Nephron progenitor cell (in vitro differentiated cells): ENCODE measurements at regions not wholly inside any gene's neighbourhood (a gene's known extent, or its start where the extent isn't known, plus 50 kb on each side); places are given as distances from the start of the nearest gene placed in this dataset.

Experiments
- DNase-seq: peaks from one replicate; pipeline ENCODE4 v3.0.0; 2021
- H3K27ac Mint-ChIP-seq: 2 replicates; pipeline ENCODE4 v1.8.0; 2021; ENCODE audit warnings: mild to moderate bottlenecking, moderate library complexity, mixed read lengths
- H3K27me3 Mint-ChIP-seq: 2 replicates; pipeline ENCODE4 v1.8.0; 2021; ENCODE audit warnings: mild to moderate bottlenecking, low read depth, mixed read lengths; ENCODE audit not compliant: poor library complexity
- H3K36me3 Mint-ChIP-seq: 2 replicates; pipeline ENCODE4 v1.8.0; 2021; ENCODE audit warnings: low read depth, mixed read lengths
- H3K4me1 Mint-ChIP-seq: 2 replicates; pipeline ENCODE4 v1.8.0; 2021; ENCODE audit warnings: mixed read lengths
- H3K4me3 Mint-ChIP-seq: 2 replicates; pipeline ENCODE4 v1.8.0; 2021; ENCODE audit warnings: mild to moderate bottlenecking, moderate library complexity, mixed read lengths
- H3K9me3 Mint-ChIP-seq: 2 replicates; pipeline ENCODE4 v1.8.0; 2021; ENCODE audit warnings: mild to moderate bottlenecking, moderate library complexity, mixed read lengths
- TF ChIP-seq, protein P1 (sequence below): fragments of 200-600 bp; sonication (generic); IDR thresholded peaks from 2 replicates; pipeline ENCODE4 v1.5.0; 2021; ENCODE audit warnings: antibody characterized with exemption

- Mint-ChIP-seq H3K9me3 (peaks cover 19% of the 10 kb centered on the region), H3K36me3 (peaks cover 5% of the 10 kb centered on the region), H3K4me1 (peaks cover 83% of the 10 kb centered on the region), H3K27me3 (peaks cover 11% of the 10 kb centered on the region), H3K4me3 (no peak overlapping the region), H3K27ac (no peak overlapping the region)
- TF ChIP-seq, protein P1, sequence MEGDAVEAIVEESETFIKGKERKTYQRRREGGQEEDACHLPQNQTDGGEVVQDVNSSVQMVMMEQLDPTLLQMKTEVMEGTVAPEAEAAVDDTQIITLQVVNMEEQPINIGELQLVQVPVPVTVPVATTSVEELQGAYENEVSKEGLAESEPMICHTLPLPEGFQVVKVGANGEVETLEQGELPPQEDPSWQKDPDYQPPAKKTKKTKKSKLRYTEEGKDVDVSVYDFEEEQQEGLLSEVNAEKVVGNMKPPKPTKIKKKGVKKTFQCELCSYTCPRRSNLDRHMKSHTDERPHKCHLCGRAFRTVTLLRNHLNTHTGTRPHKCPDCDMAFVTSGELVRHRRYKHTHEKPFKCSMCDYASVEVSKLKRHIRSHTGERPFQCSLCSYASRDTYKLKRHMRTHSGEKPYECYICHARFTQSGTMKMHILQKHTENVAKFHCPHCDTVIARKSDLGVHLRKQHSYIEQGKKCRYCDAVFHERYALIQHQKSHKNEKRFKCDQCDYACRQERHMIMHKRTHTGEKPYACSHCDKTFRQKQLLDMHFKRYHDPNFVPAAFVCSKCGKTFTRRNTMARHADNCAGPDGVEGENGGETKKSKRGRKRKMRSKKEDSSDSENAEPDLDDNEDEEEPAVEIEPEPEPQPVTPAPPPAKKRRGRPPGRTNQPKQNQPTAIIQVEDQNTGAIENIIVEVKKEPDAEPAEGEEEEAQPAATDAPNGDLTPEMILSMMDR, result no peak
- no peak for DNase-seq
These were observed 163.3 kb downstream of the CD83 start for GRCh38 chr6:14280766-14281293.

GRCh38 chr6:14281811-14282660, 164.5 kb downstream of the CD83 start:
- H3K4me1 Mint-ChIP-seq, result peaks cover 73% of the 10 kb centered on the region
- peak overlapping the region; percentile 34 for H3K27ac Mint-ChIP-seq
- peaks cover 19% of the 10 kb centered on the region for H3K9me3 Mint-ChIP-seq
- peaks cover 9% of the 10 kb centered on the region for H3K27me3 Mint-ChIP-seq
- peak overlapping the region; percentile 13 for H3K4me3 Mint-ChIP-seq
- TF ChIP-seq, protein P1, result no peak
- peaks cover 5% of the 10 kb centered on the region for H3K36me3 Mint-ChIP-seq
- no peak for DNase-seq

- DNase-seq, result no peak
- H3K36me3 Mint-ChIP-seq, result peaks cover 5% of the 10 kb centered on the region
- TF ChIP-seq, protein P1, result no peak
- no peak overlapping the region for H3K4me3 Mint-ChIP-seq
- peaks cover 9% of the 10 kb centered on the region for H3K27me3 Mint-ChIP-seq
- H3K4me1 Mint-ChIP-seq, result peaks cover 63% of the 10 kb centered on the region
- no peak overlapping the region for H3K27ac Mint-ChIP-seq
- H3K9me3 Mint-ChIP-seq, result peaks cover 19% of the 10 kb centered on the region
These were observed 165.4 kb downstream of the CD83 start for GRCh38 chr6:14282854-14283505.

DNA sequence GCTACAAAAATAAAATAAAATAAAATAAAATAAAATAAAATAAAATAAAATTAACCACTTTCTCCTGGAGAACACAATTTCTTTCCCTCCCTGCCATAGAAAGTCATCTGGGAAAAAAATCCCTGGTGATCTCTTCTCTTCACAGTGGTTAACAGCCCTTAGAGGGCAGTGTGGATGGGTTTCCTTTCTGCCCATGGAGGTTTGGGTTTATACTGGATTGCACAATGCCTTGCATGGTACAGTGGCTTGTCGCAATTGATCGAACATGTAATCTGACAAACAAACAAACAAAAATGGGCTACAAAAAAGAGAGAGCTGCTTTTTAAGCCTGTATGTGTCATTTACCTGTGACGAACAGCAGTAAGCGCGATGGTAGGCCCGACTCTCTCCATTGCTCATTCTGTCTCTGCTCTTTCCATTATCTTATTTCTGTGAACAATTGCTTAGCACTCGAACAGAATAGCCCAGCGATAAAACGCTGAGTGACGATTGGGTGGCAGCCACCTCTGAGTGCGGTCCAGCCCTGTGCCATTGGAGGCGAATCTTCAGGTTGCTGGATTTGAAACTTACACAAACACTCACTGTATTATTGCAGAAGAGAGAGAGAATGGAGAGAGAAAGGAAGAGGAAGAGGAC, 166.1 kb downstream of the CD83 start:
- Mint-ChIP-seq H3K27ac (peak overlapping the region; percentile 55), H3K9me3 (peaks cover 19% of the 10 kb centered on the region), H3K4me3 (no peak overlapping the region), H3K36me3 (peaks cover 5% of the 10 kb centered on the region), H3K27me3 (peaks cover 9% of the 10 kb centered on the region), H3K4me1 (peaks cover 56% of the 10 kb centered on the region)
- TF ChIP-seq, protein P1, result no peak
- no peak for DNase-seq

DNA sequence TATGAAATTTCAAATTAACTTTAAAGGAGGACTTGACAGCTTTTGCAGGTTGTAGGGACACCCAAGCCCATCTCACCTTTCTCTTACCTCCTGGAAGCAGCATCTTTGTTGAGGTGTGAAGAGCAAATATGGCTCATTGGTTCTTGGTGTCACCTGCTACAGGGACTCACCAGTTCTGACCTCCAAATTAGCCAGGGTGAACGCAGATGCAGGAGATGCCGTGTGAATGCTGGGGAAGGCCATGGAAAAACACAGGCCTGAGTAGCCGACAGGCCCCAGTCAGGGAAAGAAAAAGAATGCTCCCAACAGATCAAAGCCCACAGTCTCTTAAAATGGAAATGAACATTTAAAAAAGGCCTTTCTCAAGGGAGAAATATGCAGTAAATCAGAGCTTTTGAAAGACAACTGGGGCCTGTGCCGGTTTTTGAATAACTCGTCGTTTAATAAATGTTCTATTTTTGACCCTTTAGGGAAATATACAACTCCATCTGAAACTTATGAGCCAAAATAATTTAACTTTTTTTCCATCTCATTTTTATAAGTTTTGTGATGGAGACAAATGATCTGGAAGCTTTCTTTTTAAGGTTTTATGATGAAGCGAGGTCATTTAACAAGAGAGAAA, 167.5 kb downstream of the CD83 start:
- H3K27me3 Mint-ChIP-seq, result peaks cover 9% of the 10 kb centered on the region
- no peak overlapping the region for H3K27ac Mint-ChIP-seq
- TF ChIP-seq, protein P1, result no peak
- H3K36me3 Mint-ChIP-seq, result peaks cover 4% of the 10 kb centered on the region
- H3K9me3 Mint-ChIP-seq, result peaks cover 12% of the 10 kb centered on the region
- H3K4me1 Mint-ChIP-seq, result peaks cover 55% of the 10 kb centered on the region
- DNase-seq, result no peak
- H3K4me3 Mint-ChIP-seq, result no peak overlapping the region
